ENCODE measurements at regions not wholly inside any gene's neighbourhood (a gene's known extent, or its start where the extent isn't known, plus 50 kb on each side); places are given as distances from the start of the nearest gene placed in this dataset.

GRCh38 chr11:109804911-109805310 lies 288.3 kb upstream of the ZC3H12C start:
- DNase-seq (ENCODE audit: low spot score) = no peak

GRCh38 chr11:109806205-109806604 lies 287.0 kb upstream of the ZC3H12C start:
- DNase-seq (ENCODE audit: low spot score) = no peak

- DNase-seq (ENCODE audit: low spot score) = no peak
These were observed 284.6 kb upstream of the ZC3H12C start for GRCh38 chr11:109808569-109808968.

- no peak for DNase-seq (ENCODE audit: low spot score)
These were observed 278.4 kb upstream of the ZC3H12C start for GRCh38 chr11:109814824-109815223.

GRCh38 chr11:109815500-109816150 lies 277.6 kb upstream of the ZC3H12C start:
- no peak for DNase-seq (ENCODE audit: low spot score)

GRCh38 chr11:109818290-109818689 lies 274.9 kb upstream of the ZC3H12C start:
- DNase-seq (ENCODE audit: low spot score) = no peak

GRCh38 chr11:109819410-109819809 lies 273.8 kb upstream of the ZC3H12C start:
- no peak for DNase-seq (ENCODE audit: low spot score)

- DNase-seq (ENCODE audit: low spot score) = no peak
These were observed 271.7 kb upstream of the ZC3H12C start for GRCh38 chr11:109821511-109821910.

- no peak for DNase-seq (ENCODE audit: low spot score)
These were observed 270.6 kb upstream of the ZC3H12C start for GRCh38 chr11:109822436-109823102.

- no peak for DNase-seq (ENCODE audit: low spot score)
These were observed 264.8 kb upstream of the ZC3H12C start for GRCh38 chr11:109828387-109828786.

- DNase-seq (ENCODE audit: low spot score) = no peak
These were observed 255.2 kb upstream of the ZC3H12C start for GRCh38 chr11:109838026-109838425.

- DNase-seq (ENCODE audit: low spot score) = no peak
These were observed 247.8 kb upstream of the ZC3H12C start for GRCh38 chr11:109845437-109845836.

- no peak for DNase-seq (ENCODE audit: low spot score)
These were observed 245.6 kb upstream of the ZC3H12C start for GRCh38 chr11:109847621-109848020.

- DNase-seq (ENCODE audit: low spot score) = no peak
These were observed 244.1 kb upstream of the ZC3H12C start for GRCh38 chr11:109849051-109849450.

- no peak for DNase-seq (ENCODE audit: low spot score)
These were observed 243.2 kb upstream of the ZC3H12C start for GRCh38 chr11:109849946-109850345.

GRCh38 chr11:109851780-109852390 lies 241.3 kb upstream of the ZC3H12C start:
- DNase-seq (ENCODE audit: low spot score) = no peak

GRCh38 chr11:109853156-109853776 lies 239.9 kb upstream of the ZC3H12C start:
- DNase-seq (ENCODE audit: low spot score) = peak; percentile 78

GRCh38 chr11:109854731-109855130 lies 238.5 kb upstream of the ZC3H12C start:
- no peak for DNase-seq (ENCODE audit: low spot score)

- no peak for DNase-seq (ENCODE audit: low spot score)
These were observed 236.3 kb upstream of the ZC3H12C start for GRCh38 chr11:109856928-109857327.

- no peak for DNase-seq (ENCODE audit: low spot score)
These were observed 235.6 kb upstream of the ZC3H12C start for GRCh38 chr11:109857637-109858036.

GRCh38 chr11:109858152-109858551 lies 235.0 kb upstream of the ZC3H12C start:
- no peak for DNase-seq (ENCODE audit: low spot score)

GRCh38 chr11:109859045-109859724 lies 234.0 kb upstream of the ZC3H12C start:
- no peak for DNase-seq (ENCODE audit: low spot score)

Measured in NAMALWA (cell line).